Fibroblast of lung (primary cell): ENCODE measurements at regions not wholly inside any gene's neighbourhood (a gene's known extent, or its start where the extent isn't known, plus 50 kb on each side); places are given as distances from the start of the nearest gene placed in this dataset.

Experiments used
- EZH2 ChIP-seq: IDR thresholded peaks from 2 replicates; pipeline ENCODE4 v1.5.1; 2012; ENCODE audit warnings: low read length, control low read depth, mild to moderate bottlenecking; ENCODE audit errors: missing control alignments
- TF ChIP-seq, protein P1 (sequence below), 2 donors: IDR thresholded peaks in 1 of 2; conservative IDR thresholded peaks in 1 of 2; 1 replicate in 1 of 2; 2 replicates in 1 of 2; pipeline ENCODE4 v1.5.1; 2011 to 2012; ENCODE audit warnings: low read length in 2 of 2, control low read depth in 1 of 2, inconsistent platforms in 1 of 2, low read depth in 1 of 2, mild to moderate bottlenecking in 1 of 2

DNA sequence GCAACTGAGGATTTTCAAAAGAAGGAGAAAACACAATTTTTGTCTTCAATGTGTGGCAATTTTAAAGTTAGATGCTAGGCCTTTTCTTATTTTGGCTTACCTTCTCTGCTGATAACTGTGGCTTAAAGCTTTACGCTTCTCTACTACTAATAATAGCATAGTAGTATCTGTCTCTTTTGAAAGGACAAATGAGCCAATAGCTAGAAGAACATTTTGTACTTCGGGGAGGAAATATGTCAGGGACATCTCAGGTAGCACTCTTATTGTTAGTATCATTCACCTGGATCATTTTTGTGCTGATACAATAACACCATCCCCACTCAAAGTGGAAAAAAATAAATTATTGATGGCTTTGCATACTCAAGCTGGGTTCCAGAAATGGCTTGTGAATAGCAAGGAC is 586.1 kb upstream of the TBL1XR1 start:
- TF ChIP-seq, protein P1, sequence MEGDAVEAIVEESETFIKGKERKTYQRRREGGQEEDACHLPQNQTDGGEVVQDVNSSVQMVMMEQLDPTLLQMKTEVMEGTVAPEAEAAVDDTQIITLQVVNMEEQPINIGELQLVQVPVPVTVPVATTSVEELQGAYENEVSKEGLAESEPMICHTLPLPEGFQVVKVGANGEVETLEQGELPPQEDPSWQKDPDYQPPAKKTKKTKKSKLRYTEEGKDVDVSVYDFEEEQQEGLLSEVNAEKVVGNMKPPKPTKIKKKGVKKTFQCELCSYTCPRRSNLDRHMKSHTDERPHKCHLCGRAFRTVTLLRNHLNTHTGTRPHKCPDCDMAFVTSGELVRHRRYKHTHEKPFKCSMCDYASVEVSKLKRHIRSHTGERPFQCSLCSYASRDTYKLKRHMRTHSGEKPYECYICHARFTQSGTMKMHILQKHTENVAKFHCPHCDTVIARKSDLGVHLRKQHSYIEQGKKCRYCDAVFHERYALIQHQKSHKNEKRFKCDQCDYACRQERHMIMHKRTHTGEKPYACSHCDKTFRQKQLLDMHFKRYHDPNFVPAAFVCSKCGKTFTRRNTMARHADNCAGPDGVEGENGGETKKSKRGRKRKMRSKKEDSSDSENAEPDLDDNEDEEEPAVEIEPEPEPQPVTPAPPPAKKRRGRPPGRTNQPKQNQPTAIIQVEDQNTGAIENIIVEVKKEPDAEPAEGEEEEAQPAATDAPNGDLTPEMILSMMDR (conservative IDR thresholded peaks at IDR 0.05 in 1 of 2, IDR thresholded peaks at IDR 0.05 in 1 of 2; ENCODE audit: low read depth in 1 of 2, low read length in 2 of 2): no peak
- no peak for TF ChIP-seq EZH2
